Loucy (cell line): ENCODE measurements at regions not wholly inside any gene's neighbourhood (a gene's known extent, or its start where the extent isn't known, plus 50 kb on each side); places are given as distances from the start of the nearest gene placed in this dataset.

ENCODE experiments used
- EZH2phosphoT487 ChIP-seq: fragments of 200-600 bp; IDR thresholded peaks from 2 replicates; pipeline ENCODE4 v1.6.1; 2018; ENCODE audit warnings: antibody characterized with exemption, mild to moderate bottlenecking, moderate library complexity, borderline replicate concordance
- TF ChIP-seq, protein P1 (sequence below): fragments of 200-600 bp; sonication (generic); conservative IDR thresholded peaks from 2 replicates; pipeline ENCODE4 v1.5.1; 2014; ENCODE audit warnings: mild to moderate bottlenecking, antibody characterized with exemption, low read length

DNA sequence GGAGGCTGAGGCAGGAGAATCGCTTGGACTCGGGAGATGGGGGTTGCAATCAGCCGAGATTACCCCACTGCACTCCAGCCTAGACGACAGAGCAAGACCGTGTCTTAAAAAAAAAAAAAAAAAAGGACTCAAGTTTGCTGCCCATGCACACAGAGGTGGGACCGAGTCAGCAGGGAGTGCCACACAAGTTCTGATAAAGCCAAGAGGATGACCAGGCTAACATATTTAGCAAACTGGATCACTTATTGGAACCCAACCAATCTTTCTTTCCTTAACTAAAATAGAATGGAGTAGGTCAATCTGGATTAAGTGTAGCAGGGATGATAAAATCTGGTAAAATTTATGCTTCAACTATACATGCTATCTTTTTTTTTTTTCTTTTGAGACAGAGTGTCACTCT is 190.4 kb upstream of the FOXN3 start:
- TF ChIP-seq, protein P1, sequence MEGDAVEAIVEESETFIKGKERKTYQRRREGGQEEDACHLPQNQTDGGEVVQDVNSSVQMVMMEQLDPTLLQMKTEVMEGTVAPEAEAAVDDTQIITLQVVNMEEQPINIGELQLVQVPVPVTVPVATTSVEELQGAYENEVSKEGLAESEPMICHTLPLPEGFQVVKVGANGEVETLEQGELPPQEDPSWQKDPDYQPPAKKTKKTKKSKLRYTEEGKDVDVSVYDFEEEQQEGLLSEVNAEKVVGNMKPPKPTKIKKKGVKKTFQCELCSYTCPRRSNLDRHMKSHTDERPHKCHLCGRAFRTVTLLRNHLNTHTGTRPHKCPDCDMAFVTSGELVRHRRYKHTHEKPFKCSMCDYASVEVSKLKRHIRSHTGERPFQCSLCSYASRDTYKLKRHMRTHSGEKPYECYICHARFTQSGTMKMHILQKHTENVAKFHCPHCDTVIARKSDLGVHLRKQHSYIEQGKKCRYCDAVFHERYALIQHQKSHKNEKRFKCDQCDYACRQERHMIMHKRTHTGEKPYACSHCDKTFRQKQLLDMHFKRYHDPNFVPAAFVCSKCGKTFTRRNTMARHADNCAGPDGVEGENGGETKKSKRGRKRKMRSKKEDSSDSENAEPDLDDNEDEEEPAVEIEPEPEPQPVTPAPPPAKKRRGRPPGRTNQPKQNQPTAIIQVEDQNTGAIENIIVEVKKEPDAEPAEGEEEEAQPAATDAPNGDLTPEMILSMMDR, result no peak
- no peak for TF ChIP-seq EZH2phosphoT487
